K562 (cell line): ENCODE measurements at regions not wholly inside any gene's neighbourhood (a gene's known extent, or its start where the extent isn't known, plus 50 kb on each side); places are given as distances from the start of the nearest gene placed in this dataset.

Source experiments
- ATAC-seq: fragments of 200-7000 bp; cut with Tn5 transposase; 3 replicates; pipeline ENCODE4 v1.9.1; 2020; ENCODE audit warnings: moderate library complexity
- BruUV-seq: library from RNA; stranded (reverse); fragments of 400-500 nt; replicated peaks from 2 replicates; lab custom pipeline; 2021; lab: Mats Ljungman, UMichigan
- CTCF ChIA-PET: fragments of 300-600 bp; formaldehyde crosslinking; extraction: SDS; loops from one replicate; lab custom pipeline; 2021; ENCODE audit warnings: low intra/inter-chr PET ratio; lab: Yijun Ruan, JAX
- POLR2A ChIA-PET: fragments of 300-600, 350-650 bp; sonication (Branson Sonifier 250); formaldehyde crosslinking; extraction: SDS; loops from one replicate; lab custom pipeline; 2021; ENCODE audit warnings: antibody characterized with exemption, inconsistent platforms; lab: Yijun Ruan, JAX
- DNase-seq, 4 experiments: peaks; one replicate each; pipeline versions ENCODE4 v3.0.0 to v3.0.0-alpha.2; 2011 to 2018; ENCODE audit warnings: low spot score in 3 of 4, mixed read lengths in 3 of 4; ENCODE audit errors: extremely low read depth in 1 of 4
- FAIRE-seq: peaks from 2 replicates; lab custom pipeline; 2011; peaks lifted over from hg19 to GRCh38; lab: Jason Lieb, UNC
- H2AFZ ChIP-seq: 2 replicates; pipeline ENCODE4 v1.6.0; 2011; ENCODE audit warnings: low read depth, low read length, control low read depth, inconsistent platforms
- H3K27ac ChIP-seq: fragments of 200-600 bp; 3 replicates; pipeline ENCODE4 v1.8.0; 2011; ENCODE audit warnings: low read depth, mild to moderate bottlenecking, control low read depth, inconsistent platforms, low read length, moderate library complexity, mixed read lengths; ENCODE audit errors: extremely low read depth
- H3K27me3 ChIP-seq, 2 experiments: fragments of 300-600 bp in 1 of 2; 2 replicates in 1 of 2; 3 replicates in 1 of 2; pipeline versions ENCODE4 v1.6.0 to v1.8.0; 2011; ENCODE audit warnings: inconsistent platforms in 2 of 2, low read length in 2 of 2, mild to moderate bottlenecking in 1 of 2, mixed read lengths in 1 of 2, moderate library complexity in 1 of 2; ENCODE audit not compliant: control insufficient read depth in 2 of 2, insufficient read depth in 2 of 2
- H3K36me3 ChIP-seq: fragments of 300-600 bp; 3 replicates; pipeline ENCODE4 v1.8.0; 2011; ENCODE audit warnings: mild to moderate bottlenecking, low read length, inconsistent platforms; ENCODE audit not compliant: control insufficient read depth, insufficient read depth
- H3K4me1 ChIP-seq, 2 experiments: fragments of 200-600 bp in 1 of 2; replicated peaks in 1 of 2; 2 replicates in 1 of 2; 3 replicates in 1 of 2; pipeline versions ENCODE4 v1.5.1 to v1.8.0; 2011; ENCODE audit warnings: inconsistent platforms in 2 of 2, low read length in 2 of 2, mild to moderate bottlenecking in 1 of 2, mixed read lengths in 1 of 2, moderate library complexity in 1 of 2; ENCODE audit not compliant: control insufficient read depth in 2 of 2, insufficient read depth in 2 of 2
- H3K4me2 ChIP-seq: 2 replicates; pipeline ENCODE4 v1.6.1; 2011; ENCODE audit warnings: low read length, control low read depth, inconsistent platforms, mixed read lengths; ENCODE audit not compliant: insufficient read depth
- H3K4me3 ChIP-seq: fragments of 200-600 bp; sonication (generic), shearing (Covaris generic); 2 replicates; pipeline ENCODE4 v1.5.1; 2016; ENCODE audit warnings: control low read depth, inconsistent platforms
- H3K79me2 ChIP-seq: fragments of 200-600 bp; 3 replicates; pipeline ENCODE4 v1.8.0; 2011; ENCODE audit warnings: low read length, inconsistent platforms; ENCODE audit not compliant: control insufficient read depth, insufficient read depth
- H3K9ac ChIP-seq, 2 experiments: 2 replicates each; pipeline versions ENCODE4 v1.6.0 to v1.6.1; 2011; ENCODE audit warnings: low read depth in 2 of 2, low read length in 2 of 2, control low read depth in 1 of 2, inconsistent platforms in 1 of 2, mild to moderate bottlenecking in 1 of 2, mixed read lengths in 1 of 2; ENCODE audit not compliant: insufficient read depth in 1 of 2
- H3K9me1 ChIP-seq: one replicate; pipeline ENCODE4 v1.6.0; 2011; ENCODE audit warnings: inconsistent platforms, mild to moderate bottlenecking, low read length, moderate library complexity; ENCODE audit not compliant: control insufficient read depth, insufficient read depth
- H3K9me3 ChIP-seq: replicated peaks from 2 replicates; pipeline ENCODE4 v1.5.1; 2011; ENCODE audit warnings: low read depth, low read length, inconsistent platforms; ENCODE audit not compliant: control insufficient read depth, insufficient read depth
- H4K20me1 ChIP-seq: replicated peaks from 2 replicates; pipeline ENCODE4 v1.6.1; 2011; ENCODE audit warnings: low read length, inconsistent platforms, mixed read lengths; ENCODE audit not compliant: control insufficient read depth, insufficient read depth
- ARID4B ChIP-seq: sonication (generic); formaldehyde crosslinking; IDR thresholded peaks from 2 replicates; pipeline ENCODE4 v1.8.0; 2022; ENCODE audit warnings: mild to moderate bottlenecking, missing genetic modification reagents
- IRF2 ChIP-seq: sonication (generic); formaldehyde crosslinking; IDR thresholded peaks from 2 replicates; pipeline ENCODE4 v1.8.1; 2022; ENCODE audit warnings: mild to moderate bottlenecking, missing genetic modification reagents
- MTA2 ChIP-seq: fragments of 450-650 bp; IDR thresholded peaks from 2 replicates; pipeline ENCODE4 v1.6.1; 2016; ENCODE audit warnings: low read depth
- NFRKB ChIP-seq: fragments of 450-650 bp; IDR thresholded peaks from 2 replicates; pipeline ENCODE4 v1.6.1; 2016; ENCODE audit warnings: low read depth
- RHOXF2B ChIP-seq: fragments of 250-450 bp; sonication (Bioruptor Pico); conservative IDR thresholded peaks from 2 replicates; pipeline ENCODE4 v1.5.1; 2021
- SMAD4 ChIP-seq: fragments of 250-450 bp; sonication (Bioruptor Pico); conservative IDR thresholded peaks from 2 replicates; pipeline ENCODE4 v1.8.0; 2021; ENCODE audit warnings: inconsistent platforms, mild to moderate bottlenecking, moderate library complexity
- XRCC4 ChIP-seq: IDR thresholded peaks from one replicate; pipeline ENCODE4 v1.6.1; 2011; ENCODE audit not compliant: insufficient read depth, insufficient read length; ENCODE audit errors: extremely low read depth
- whole genome bisulfite sequencing: fragments of 100-300 bp; shearing (Covaris generic); methylation state at CpG from one replicate; pipeline ENCODE4 v1.1.6; 2016; ENCODE audit warnings: low coverage, mixed read lengths; ENCODE audit not compliant: insufficient coverage; ENCODE audit errors: missing lambda C conversion rate; 5-methylcytosine and 5-hydroxymethylcytosine counted together
- in situ Hi-C: fragments of 300-500 bp; cut with MboI; formaldehyde crosslinking; loops from 4 replicates; pipeline ENCODE4 v1.15.0; 2018; ENCODE audit warnings: inconsistent platforms, mixed read lengths
- intact Hi-C: fragments of 100-400 bp; cut with micrococcal nuclease; formaldehyde crosslinking; loops from 2 replicates; pipeline ENCODE4 v1.14.2; 2022
- TF ChIP-seq, protein P1 (sequence below): fragments of 450-650 bp; IDR thresholded peaks from 2 replicates; pipeline ENCODE4 v1.7.1; 2018; ENCODE audit warnings: mild to moderate bottlenecking, low read depth; ENCODE audit not compliant: partially characterized antibody

DNA sequence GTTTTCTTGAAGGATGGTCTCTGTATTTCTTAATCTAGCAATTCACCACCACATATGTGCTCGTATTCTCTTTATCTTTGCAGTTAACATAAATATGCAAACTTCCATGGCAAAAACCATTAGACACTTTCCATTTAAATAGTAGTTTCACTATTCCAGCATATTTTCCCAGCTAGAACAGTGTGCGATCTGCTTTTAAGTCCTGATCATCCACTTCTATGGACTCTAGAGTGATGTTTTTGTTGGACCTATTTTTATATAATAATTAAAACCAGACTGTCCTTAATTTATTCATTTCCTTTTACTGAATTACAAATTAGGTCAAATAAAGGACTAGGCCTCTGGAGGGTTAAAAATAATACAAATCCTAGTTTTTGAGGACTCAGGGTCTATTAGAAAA lies 418.4 kb upstream of the TRIB2 start:
- no peaks in the 10 kb centered on the region for H3K9me3 ChIP-seq
- no peaks in the 10 kb centered on the region for H3K9me1 ChIP-seq

More for the DNA sequence above, 418.4 kb upstream of the TRIB2 start:
- POLR2A ChIA-PET: no interaction called here
- DNase-seq (no peak), ATAC-seq (no peak), FAIRE-seq (no peak)
- H3K79me2 ChIP-seq: peaks cover 19% of the 10 kb centered on the region
- intact Hi-C loops: no loop called here
- peaks cover 5 to 21% of the 10 kb centered on the region in 2 experiments; a peak in 4 of 5 replicates for H3K4me1 ChIP-seq
- no peaks in the 10 kb centered on the region for H4K20me1 ChIP-seq
- H2AFZ ChIP-seq: no peak overlapping the region
- no TSS peak for BruUV-seq
- no peak overlapping the region for H3K27ac ChIP-seq
- WGBS: 85% methylated on average over 2 of the region's 2 CpGs
- H3K27me3 ChIP-seq: no peaks in the 10 kb centered on the region
- H3K4me2 ChIP-seq: no peak overlapping the region
- TF ChIP-seq IRF2 (CRISPR knock-in tag) (no peak), MTA2 (no peak), NFRKB (no peak), SMAD4 (CRISPR knock-in tag) (no peak), ARID4B (CRISPR knock-in tag) (no peak), RHOXF2B (CRISPR knock-in tag) (no peak), XRCC4 (no peak)
- TF ChIP-seq, protein P1, sequence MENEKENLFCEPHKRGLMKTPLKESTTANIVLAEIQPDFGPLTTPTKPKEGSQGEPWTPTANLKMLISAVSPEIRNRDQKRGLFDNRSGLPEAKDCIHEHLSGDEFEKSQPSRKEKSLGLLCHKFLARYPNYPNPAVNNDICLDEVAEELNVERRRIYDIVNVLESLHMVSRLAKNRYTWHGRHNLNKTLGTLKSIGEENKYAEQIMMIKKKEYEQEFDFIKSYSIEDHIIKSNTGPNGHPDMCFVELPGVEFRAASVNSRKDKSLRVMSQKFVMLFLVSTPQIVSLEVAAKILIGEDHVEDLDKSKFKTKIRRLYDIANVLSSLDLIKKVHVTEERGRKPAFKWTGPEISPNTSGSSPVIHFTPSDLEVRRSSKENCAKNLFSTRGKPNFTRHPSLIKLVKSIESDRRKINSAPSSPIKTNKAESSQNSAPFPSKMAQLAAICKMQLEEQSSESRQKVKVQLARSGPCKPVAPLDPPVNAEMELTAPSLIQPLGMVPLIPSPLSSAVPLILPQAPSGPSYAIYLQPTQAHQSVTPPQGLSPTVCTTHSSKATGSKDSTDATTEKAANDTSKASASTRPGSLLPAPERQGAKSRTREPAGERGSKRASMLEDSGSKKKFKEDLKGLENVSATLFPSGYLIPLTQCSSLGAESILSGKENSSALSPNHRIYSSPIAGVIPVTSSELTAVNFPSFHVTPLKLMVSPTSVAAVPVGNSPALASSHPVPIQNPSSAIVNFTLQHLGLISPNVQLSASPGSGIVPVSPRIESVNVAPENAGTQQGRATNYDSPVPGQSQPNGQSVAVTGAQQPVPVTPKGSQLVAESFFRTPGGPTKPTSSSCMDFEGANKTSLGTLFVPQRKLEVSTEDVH: no peak
- TF ChIP-seq, all 486 proteins: peak for 0
- in situ Hi-C loops: no loop called here
- Histone ChIP-seq H3K36me3 (no peaks in the 10 kb centered on the region; the same call in 2 of the 3 replicates), H3K4me3 (no peak overlapping the region), H3K9ac (no peak overlapping the region)
- CTCF ChIA-PET: no interaction called here
